K562 (cell line): ENCODE measurements at regions not wholly inside any gene's neighbourhood (a gene's known extent, or its start where the extent isn't known, plus 50 kb on each side); places are given as distances from the start of the nearest gene placed in this dataset.

Experiments
- ATAC-seq: fragments of 200-7000 bp; cut with Tn5 transposase; 3 replicates; pipeline ENCODE4 v1.9.1; 2020; ENCODE audit warnings: moderate library complexity
- BruUV-seq: library from RNA; stranded (reverse); fragments of 400-500 nt; replicated peaks from 2 replicates; lab custom pipeline; 2021; lab: Mats Ljungman, UMichigan
- CTCF ChIA-PET: fragments of 300-600 bp; formaldehyde crosslinking; extraction: SDS; loops from one replicate; lab custom pipeline; 2021; ENCODE audit warnings: low intra/inter-chr PET ratio; lab: Yijun Ruan, JAX
- POLR2A ChIA-PET: fragments of 300-600, 350-650 bp; sonication (Branson Sonifier 250); formaldehyde crosslinking; extraction: SDS; loops from one replicate; lab custom pipeline; 2021; ENCODE audit warnings: antibody characterized with exemption, inconsistent platforms; lab: Yijun Ruan, JAX
- DNase-seq, 4 experiments: peaks; one replicate each; pipeline versions ENCODE4 v3.0.0 to v3.0.0-alpha.2; 2011 to 2018; ENCODE audit warnings: low spot score in 3 of 4, mixed read lengths in 3 of 4; ENCODE audit errors: extremely low read depth in 1 of 4
- FAIRE-seq: peaks from 2 replicates; lab custom pipeline; 2011; peaks lifted over from hg19 to GRCh38; lab: Jason Lieb, UNC
- H2AFZ ChIP-seq: 2 replicates; pipeline ENCODE4 v1.6.0; 2011; ENCODE audit warnings: low read depth, low read length, control low read depth, inconsistent platforms
- H3K27ac ChIP-seq: fragments of 200-600 bp; 3 replicates; pipeline ENCODE4 v1.8.0; 2011; ENCODE audit warnings: low read depth, mild to moderate bottlenecking, control low read depth, inconsistent platforms, low read length, moderate library complexity, mixed read lengths; ENCODE audit errors: extremely low read depth
- H3K27me3 ChIP-seq, 2 experiments: fragments of 300-600 bp in 1 of 2; 2 replicates in 1 of 2; 3 replicates in 1 of 2; pipeline versions ENCODE4 v1.6.0 to v1.8.0; 2011; ENCODE audit warnings: inconsistent platforms in 2 of 2, low read length in 2 of 2, mild to moderate bottlenecking in 1 of 2, mixed read lengths in 1 of 2, moderate library complexity in 1 of 2; ENCODE audit not compliant: control insufficient read depth in 2 of 2, insufficient read depth in 2 of 2
- H3K36me3 ChIP-seq: fragments of 300-600 bp; 3 replicates; pipeline ENCODE4 v1.8.0; 2011; ENCODE audit warnings: mild to moderate bottlenecking, low read length, inconsistent platforms; ENCODE audit not compliant: control insufficient read depth, insufficient read depth
- H3K4me1 ChIP-seq, 2 experiments: fragments of 200-600 bp in 1 of 2; replicated peaks in 1 of 2; 2 replicates in 1 of 2; 3 replicates in 1 of 2; pipeline versions ENCODE4 v1.5.1 to v1.8.0; 2011; ENCODE audit warnings: inconsistent platforms in 2 of 2, low read length in 2 of 2, mild to moderate bottlenecking in 1 of 2, mixed read lengths in 1 of 2, moderate library complexity in 1 of 2; ENCODE audit not compliant: control insufficient read depth in 2 of 2, insufficient read depth in 2 of 2
- H3K4me2 ChIP-seq: 2 replicates; pipeline ENCODE4 v1.6.1; 2011; ENCODE audit warnings: low read length, control low read depth, inconsistent platforms, mixed read lengths; ENCODE audit not compliant: insufficient read depth
- H3K4me3 ChIP-seq: fragments of 200-600 bp; sonication (generic), shearing (Covaris generic); 2 replicates; pipeline ENCODE4 v1.5.1; 2016; ENCODE audit warnings: control low read depth, inconsistent platforms
- H3K79me2 ChIP-seq: fragments of 200-600 bp; 3 replicates; pipeline ENCODE4 v1.8.0; 2011; ENCODE audit warnings: low read length, inconsistent platforms; ENCODE audit not compliant: control insufficient read depth, insufficient read depth
- H3K9ac ChIP-seq, 2 experiments: 2 replicates each; pipeline versions ENCODE4 v1.6.0 to v1.6.1; 2011; ENCODE audit warnings: low read depth in 2 of 2, low read length in 2 of 2, control low read depth in 1 of 2, inconsistent platforms in 1 of 2, mild to moderate bottlenecking in 1 of 2, mixed read lengths in 1 of 2; ENCODE audit not compliant: insufficient read depth in 1 of 2
- H3K9me1 ChIP-seq: one replicate; pipeline ENCODE4 v1.6.0; 2011; ENCODE audit warnings: inconsistent platforms, mild to moderate bottlenecking, low read length, moderate library complexity; ENCODE audit not compliant: control insufficient read depth, insufficient read depth
- H3K9me3 ChIP-seq: replicated peaks from 2 replicates; pipeline ENCODE4 v1.5.1; 2011; ENCODE audit warnings: low read depth, low read length, inconsistent platforms; ENCODE audit not compliant: control insufficient read depth, insufficient read depth
- H4K20me1 ChIP-seq: replicated peaks from 2 replicates; pipeline ENCODE4 v1.6.1; 2011; ENCODE audit warnings: low read length, inconsistent platforms, mixed read lengths; ENCODE audit not compliant: control insufficient read depth, insufficient read depth
- C11orf30 ChIP-seq: fragments of 450-650 bp; IDR thresholded peaks from 2 replicates; pipeline ENCODE4 v1.6.1; 2016; ENCODE audit warnings: low read depth, mild to moderate bottlenecking
- EP400 ChIP-seq: fragments of 450-650 bp; IDR thresholded peaks from 2 replicates; pipeline ENCODE4 v1.6.1; 2017; ENCODE audit warnings: antibody characterized with exemption, mild to moderate bottlenecking, moderate library complexity
- FOSL1 ChIP-seq: fragments of 200-800 bp; sonication (Bioruptor generic); conservative IDR thresholded peaks from 2 replicates; pipeline ENCODE4 v1.6.1; 2016; ENCODE audit warnings: missing genetic modification characterization, missing compliant biosample characterization
- FOXP1 ChIP-seq: sonication (generic); formaldehyde crosslinking; IDR thresholded peaks from 2 replicates; pipeline ENCODE4 v1.8.0; 2022; ENCODE audit warnings: mild to moderate bottlenecking, missing genetic modification reagents
- HNRNPUL1 ChIP-seq: fragments of 200-400 bp; formaldehyde crosslinking; IDR thresholded peaks from 2 replicates; pipeline ENCODE4 v1.6.1; 2017; ENCODE audit warnings: low read length
- KLF1 ChIP-seq: fragments of 450-650 bp; IDR thresholded peaks from 2 replicates; pipeline ENCODE4 v1.6.1; 2016; ENCODE audit warnings: missing genetic modification characterization, missing compliant biosample characterization
- MYBL2 ChIP-seq, 2 experiments: fragments of 450-650 bp in 1 of 2; sonication (generic) in 1 of 2; formaldehyde crosslinking in 1 of 2; IDR thresholded peaks; 2 replicates each; pipeline versions ENCODE4 v1.6.1 to v1.8.1; 2017 to 2022; ENCODE audit warnings: borderline replicate concordance in 1 of 2, inconsistent platforms in 1 of 2, low read depth in 1 of 2, mild to moderate bottlenecking in 1 of 2, missing genetic modification reagents in 1 of 2, moderate library complexity in 1 of 2
- PTTG1 ChIP-seq: fragments of 450-650 bp; IDR thresholded peaks from 2 replicates; pipeline ENCODE4 v1.6.1; 2016; ENCODE audit warnings: low read depth, mild to moderate bottlenecking, missing genetic modification characterization, missing compliant biosample characterization
- RB1 ChIP-seq: fragments of 450-650 bp; IDR thresholded peaks from 2 replicates; pipeline ENCODE4 v1.6.1; 2017; ENCODE audit warnings: low read depth, mild to moderate bottlenecking
- RHOXF2B ChIP-seq: fragments of 250-450 bp; sonication (Bioruptor Pico); conservative IDR thresholded peaks from 2 replicates; pipeline ENCODE4 v1.5.1; 2021
- RUNX1 ChIP-seq: sonication (generic); IDR thresholded peaks from 2 replicates; pipeline ENCODE4 v1.6.1; 2016; ENCODE audit warnings: antibody characterized with exemption, low read depth
- TCFL5 ChIP-seq: fragments of 250-450 bp; sonication (Bioruptor Pico); conservative IDR thresholded peaks from 2 replicates; pipeline ENCODE4 v1.6.1; 2021; ENCODE audit warnings: mild to moderate bottlenecking, moderate library complexity, matching md5 sums
- ZNF146 ChIP-seq: IDR thresholded peaks from one replicate; pipeline ENCODE4 v1.6.1; 2018; ENCODE audit warnings: missing compliant biosample characterization; ENCODE audit not compliant: unreplicated experiment
- ZNF217 ChIP-seq: sonication (generic); formaldehyde crosslinking; IDR thresholded peaks from 2 replicates; pipeline ENCODE4 v1.8.0; 2022; ENCODE audit warnings: mild to moderate bottlenecking, missing genetic modification reagents
- ZNF77 ChIP-seq: fragments of 250-450 bp; sonication (Bioruptor Pico); IDR thresholded peaks from 2 replicates; pipeline ENCODE4 v1.5.0; 2020
- WGBS: fragments of 100-300 bp; shearing (Covaris generic); methylation state at CpG from one replicate; pipeline ENCODE4 v1.1.6; 2016; ENCODE audit warnings: low coverage, mixed read lengths; ENCODE audit not compliant: insufficient coverage; ENCODE audit errors: missing lambda C conversion rate; 5-methylcytosine and 5-hydroxymethylcytosine counted together
- in situ Hi-C: fragments of 300-500 bp; cut with MboI; formaldehyde crosslinking; loops from 4 replicates; pipeline ENCODE4 v1.15.0; 2018; ENCODE audit warnings: inconsistent platforms, mixed read lengths
- intact Hi-C: fragments of 100-400 bp; cut with micrococcal nuclease; formaldehyde crosslinking; loops from 2 replicates; pipeline ENCODE4 v1.14.2; 2022
- TF ChIP-seq, protein P1 (sequence below): fragments of 250-450 bp; sonication (Bioruptor Pico); IDR thresholded peaks from 2 replicates; pipeline ENCODE4 v1.8.0; 2021; ENCODE audit warnings: moderate library complexity, mild to moderate bottlenecking, inconsistent platforms
- TF ChIP-seq, protein P2 (sequence below): fragments of 250-450 bp; sonication (Bioruptor Pico); IDR thresholded peaks from 2 replicates; pipeline ENCODE4 v1.4.0; 2020

DNA sequence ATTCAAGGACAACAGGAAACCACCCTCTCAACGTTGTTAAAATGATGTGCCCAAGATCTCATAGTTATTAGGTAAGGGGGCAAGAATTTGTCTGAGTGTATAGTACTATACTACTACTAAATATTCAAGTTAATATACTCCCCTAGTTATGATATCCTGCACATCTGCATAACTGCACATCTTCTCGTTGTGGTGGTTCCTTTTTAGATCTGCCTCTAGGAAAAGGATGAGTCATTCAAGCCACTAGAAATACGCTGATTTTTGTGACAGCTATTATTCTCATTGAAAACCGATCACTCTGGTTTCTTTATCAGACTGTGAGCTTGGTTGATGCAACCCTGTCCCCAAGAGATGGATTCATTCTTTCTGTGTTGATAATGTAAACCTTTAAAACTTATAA lies 1067.0 kb upstream of the FANCL start:
- intact Hi-C loops, result no loop called here
- FAIRE-seq (no peak), DNase-seq (no peak), ATAC-seq (no peak)
- whole genome bisulfite sequencing, result 0% methylated on average over 4 of the region's 4 CpGs
- Histone ChIP-seq H3K9ac (no peak overlapping the region), H3K9me1 (no peaks in the 10 kb centered on the region), H3K79me2 (no peaks in the 10 kb centered on the region), H2AFZ (no peak overlapping the region), H3K4me3 (no peak overlapping the region), H3K4me2 (no peak overlapping the region), H3K9me3 (no peaks in the 10 kb centered on the region), H3K4me1 (no peaks in the 10 kb centered on the region), H4K20me1 (no peaks in the 10 kb centered on the region), H3K36me3 (no peaks in the 10 kb centered on the region), H3K27me3 (no peaks in the 10 kb centered on the region), H3K27ac (no peak overlapping the region)
- TF ChIP-seq EP400, result no peak
- no peak for TF ChIP-seq FOXP1
- TF ChIP-seq ZNF77, result no peak
- TF ChIP-seq ZNF217, result no peak
- no peak for TF ChIP-seq RHOXF2B (CRISPR knock-in tag)
- TF ChIP-seq KLF1 (tag), result no peak
- no peak for TF ChIP-seq PTTG1 (tag)
- TF ChIP-seq C11orf30, result no peak
- TF ChIP-seq FOSL1 (tag), result no peak
- POLR2A ChIA-PET, result no interaction called here
- no TSS peak for BruUV-seq
- in situ Hi-C loops, result no loop called here
- CTCF ChIA-PET, result no interaction called here

DNA sequence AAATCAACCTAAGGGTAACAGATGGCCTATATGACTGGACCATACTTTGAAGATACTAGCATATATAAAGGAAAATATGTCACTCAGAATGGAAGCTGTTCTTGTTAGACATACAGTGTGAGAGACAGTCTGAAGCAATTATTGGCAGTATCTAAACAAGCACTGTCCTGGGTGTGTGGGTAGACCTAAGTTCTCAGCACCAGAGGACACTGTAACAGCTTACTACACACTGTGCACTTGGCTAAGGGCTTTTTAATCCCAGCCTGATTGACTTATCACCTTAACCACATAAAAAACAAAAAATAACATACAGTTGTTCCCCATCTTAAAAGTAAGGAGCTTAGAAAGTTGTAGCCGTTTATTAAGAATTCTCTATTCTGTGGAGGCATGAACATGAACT lies 1066.1 kb upstream of the FANCL start:
- Histone ChIP-seq H3K4me1 (no peaks in the 10 kb centered on the region), H3K4me2 (no peak overlapping the region), H3K9me1 (no peaks in the 10 kb centered on the region), H3K9ac (no peak overlapping the region), H2AFZ (no peak overlapping the region), H3K9me3 (no peaks in the 10 kb centered on the region), H3K36me3 (no peaks in the 10 kb centered on the region), H3K27me3 (no peaks in the 10 kb centered on the region), H3K27ac (no peak overlapping the region), H3K79me2 (no peaks in the 10 kb centered on the region), H4K20me1 (no peaks in the 10 kb centered on the region), H3K4me3 (no peak overlapping the region)
- ChIA-PET CTCF (no interaction called here), POLR2A (no interaction called here)
- DNase-seq, result no peak
- no TSS peak for BruUV-seq
- WGBS, result 0% methylated on average over 1 of the region's 1 CpG
- intact Hi-C loops, result no loop called here
- ATAC-seq, result no peak
- FAIRE-seq, result no peak
- in situ Hi-C loops, result no loop called here
- TF ChIP-seq, protein P1, sequence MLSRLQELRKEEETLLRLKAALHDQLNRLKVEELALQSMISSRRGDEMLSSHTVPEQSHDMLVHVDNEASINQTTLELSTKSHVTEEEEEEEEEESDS (CRISPR knock-in tag), result no peak
- TF ChIP-seq, protein P2, sequence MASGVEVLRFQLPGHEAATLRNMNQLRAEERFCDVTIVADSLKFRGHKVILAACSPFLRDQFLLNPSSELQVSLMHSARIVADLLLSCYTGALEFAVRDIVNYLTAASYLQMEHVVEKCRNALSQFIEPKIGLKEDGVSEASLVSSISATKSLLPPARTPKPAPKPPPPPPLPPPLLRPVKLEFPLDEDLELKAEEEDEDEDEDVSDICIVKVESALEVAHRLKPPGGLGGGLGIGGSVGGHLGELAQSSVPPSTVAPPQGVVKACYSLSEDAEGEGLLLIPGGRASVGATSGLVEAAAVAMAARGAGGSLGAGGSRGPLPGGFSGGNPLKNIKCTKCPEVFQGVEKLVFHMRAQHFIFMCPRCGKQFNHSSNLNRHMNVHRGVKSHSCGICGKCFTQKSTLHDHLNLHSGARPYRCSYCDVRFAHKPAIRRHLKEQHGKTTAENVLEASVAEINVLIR, result no peak
- no peak for TF ChIP-seq FOSL1 (tag)
- no peak for TF ChIP-seq RB1
- TF ChIP-seq MYBL2 (IDR thresholded peaks at IDR 0.05; ENCODE audit: low read depth), result no peak
- no peak for TF ChIP-seq MYBL2 (CRISPR knock-in tag; IDR thresholded peaks at IDR 0.05; ENCODE audit: borderline replicate concordance)
- TF ChIP-seq TCFL5 (CRISPR knock-in tag), result no peak
- no peak for TF ChIP-seq ZNF146 (CRISPR knock-in tag)
- no peak for TF ChIP-seq RUNX1
- TF ChIP-seq ZNF77, result no peak
- no peak for TF ChIP-seq HNRNPUL1
